PC-3 (cell line): ENCODE measurements at regions not wholly inside any gene's neighbourhood (a gene's known extent, or its start where the extent isn't known, plus 50 kb on each side); places are given as distances from the start of the nearest gene placed in this dataset.

Experiments used
- ATAC-seq: fragments of 200-7000 bp; cut with Tn5 transposase; 2 replicates; pipeline ENCODE4 v1.9.1; 2020; ENCODE audit warnings: mild to moderate bottlenecking, moderate library complexity
- BruUV-seq: library from RNA; stranded (reverse); fragments of 400-500 nt; replicated peaks from 2 replicates; lab custom pipeline; 2021; lab: Mats Ljungman, UMichigan
- CTCF ChIA-PET: fragments of 300-600 bp; sonication (Branson Sonifier 250); formaldehyde crosslinking; loops from one replicate; lab custom pipeline; 2022; ENCODE audit warnings: antibody characterized with exemption; lab: Charles Lee
- POLR2A ChIA-PET: fragments of 300-600 bp; sonication (Branson Sonifier 250); formaldehyde crosslinking; loops from one replicate; lab custom pipeline; 2022; ENCODE audit warnings: antibody characterized with exemption; ENCODE audit not compliant: unreplicated experiment; lab: Charles Lee
- DNase-seq: peaks from one replicate; pipeline ENCODE4 v3.0.0-alpha.2; 2015
- H2AFZ ChIP-seq: fragments of 300-600 bp; sonication (generic); 2 replicates; pipeline ENCODE4 v1.6.0; 2016; ENCODE audit warnings: antibody characterized with exemption, low read length
- H3F3A ChIP-seq: fragments of 300-600 bp; sonication (generic); one replicate; pipeline ENCODE4 v1.6.0; 2017; ENCODE audit warnings: antibody characterized with exemption, low read length, control low read depth, mild to moderate bottlenecking; ENCODE audit not compliant: unreplicated experiment
- H3K27ac ChIP-seq: fragments of 300-600 bp; sonication (generic); 2 replicates; pipeline ENCODE4 v1.5.1; 2016; ENCODE audit warnings: mild to moderate bottlenecking, low read length
- H3K27me3 ChIP-seq: fragments of 300-600 bp; sonication (generic); 2 replicates; pipeline ENCODE4 v1.6.1; 2016; ENCODE audit warnings: low read length, mixed read lengths
- H3K36me3 ChIP-seq: fragments of 300-600 bp; sonication (generic); 2 replicates; pipeline ENCODE4 v1.6.1; 2016; ENCODE audit warnings: low read depth, mixed run types, low read length, mixed read lengths
- H3K4me1 ChIP-seq: fragments of 300-600 bp; sonication (generic); 2 replicates; pipeline ENCODE4 v1.5.1; 2016; ENCODE audit warnings: low read length; ENCODE audit not compliant: insufficient read depth
- H3K4me2 ChIP-seq: fragments of 300-600 bp; sonication (generic); 2 replicates; pipeline ENCODE4 v1.6.0; 2016; ENCODE audit warnings: low read length
- H3K4me3 ChIP-seq: fragments of 300-600 bp; sonication (generic); 2 replicates; pipeline ENCODE4 v1.5.1; 2016; ENCODE audit warnings: mild to moderate bottlenecking, low read length, mixed read lengths
- H3K79me2 ChIP-seq: fragments of 300-600 bp; sonication (generic); 2 replicates; pipeline ENCODE4 v1.6.1; 2017; ENCODE audit warnings: low read length, mixed read lengths
- H3K9ac ChIP-seq: fragments of 300-600 bp; sonication (generic); 2 replicates; pipeline ENCODE4 v1.6.0; 2016; ENCODE audit warnings: mild to moderate bottlenecking, low read length
- H3K9me2 ChIP-seq: fragments of 300-600 bp; sonication (generic); replicated peaks from 2 replicates; pipeline ENCODE4 v1.6.1; 2016; ENCODE audit warnings: mixed run types, low read length, mixed read lengths
- H3K9me3 ChIP-seq: fragments of 300-600 bp; sonication (generic); 2 replicates; pipeline ENCODE4 v1.6.1; 2016; ENCODE audit warnings: low read length, mixed read lengths
- H4K20me1 ChIP-seq: fragments of 300-600 bp; sonication (generic); 2 replicates; pipeline ENCODE4 v1.6.1; 2016; ENCODE audit warnings: low read length, mixed read lengths
- EZH2 ChIP-seq: fragments of 300-600 bp; sonication (generic); IDR thresholded peaks from one replicate; pipeline ENCODE4 v1.6.1; 2017; ENCODE audit warnings: antibody characterized with exemption, mild to moderate bottlenecking, low read length; ENCODE audit not compliant: unreplicated experiment
- EZH2phosphoT487 ChIP-seq: fragments of 300-600 bp; sonication (generic); IDR thresholded peaks from 2 replicates; pipeline ENCODE4 v1.6.1; 2018; ENCODE audit warnings: mild to moderate bottlenecking, antibody characterized with exemption, low read length, borderline replicate concordance
- intact Hi-C: fragments of 100-400 bp; cut with micrococcal nuclease; formaldehyde crosslinking; loops from 2 replicates; pipeline ENCODE4 v1.9.0; 2023
- TF ChIP-seq, protein P1 (sequence below): fragments of 300-600 bp; sonication (generic); conservative IDR thresholded peaks from 2 replicates; pipeline ENCODE4 v1.5.1; 2017; ENCODE audit warnings: antibody characterized with exemption, low read depth, mild to moderate bottlenecking, low read length

DNA sequence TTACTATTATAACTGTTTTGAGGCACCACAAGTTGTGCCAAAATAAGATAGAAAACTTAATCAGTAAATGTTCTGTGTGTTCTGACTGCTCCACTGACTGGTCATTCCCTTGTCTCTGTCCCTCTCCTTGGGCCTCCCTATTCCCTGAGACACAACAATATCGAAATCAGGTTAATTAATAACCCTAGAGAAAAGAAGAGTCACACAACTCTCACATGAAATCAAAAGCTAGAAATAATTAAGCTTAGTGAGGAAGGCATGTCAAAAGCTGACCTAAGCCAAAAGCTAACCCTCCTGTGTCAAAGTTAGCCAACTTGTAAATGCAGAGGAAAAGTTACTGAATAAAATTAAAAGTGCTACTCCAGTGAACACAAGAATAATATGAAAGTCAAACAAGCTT, 53.8 kb upstream of the CCDC196 start:
- H3K9me3 ChIP-seq = peaks cover 2% of the 10 kb centered on the region; the same call in 1 of the 2 replicates
- no peaks in the 10 kb centered on the region for H4K20me1 ChIP-seq
- no peaks in the 10 kb centered on the region for H3K36me3 ChIP-seq
- H3F3A ChIP-seq = no peaks in the 10 kb centered on the region
- no peak overlapping the region for H3K4me2 ChIP-seq
- H3K4me3 ChIP-seq = no peak overlapping the region
- H3K9ac ChIP-seq = no peak overlapping the region
- no peaks in the 10 kb centered on the region for H3K9me2 ChIP-seq
- ATAC-seq (no peak), DNase-seq (no peak)
- H2AFZ ChIP-seq = no peak overlapping the region
- no peaks in the 10 kb centered on the region for H3K79me2 ChIP-seq
- no peak for TF ChIP-seq EZH2
- TF ChIP-seq, protein P1, sequence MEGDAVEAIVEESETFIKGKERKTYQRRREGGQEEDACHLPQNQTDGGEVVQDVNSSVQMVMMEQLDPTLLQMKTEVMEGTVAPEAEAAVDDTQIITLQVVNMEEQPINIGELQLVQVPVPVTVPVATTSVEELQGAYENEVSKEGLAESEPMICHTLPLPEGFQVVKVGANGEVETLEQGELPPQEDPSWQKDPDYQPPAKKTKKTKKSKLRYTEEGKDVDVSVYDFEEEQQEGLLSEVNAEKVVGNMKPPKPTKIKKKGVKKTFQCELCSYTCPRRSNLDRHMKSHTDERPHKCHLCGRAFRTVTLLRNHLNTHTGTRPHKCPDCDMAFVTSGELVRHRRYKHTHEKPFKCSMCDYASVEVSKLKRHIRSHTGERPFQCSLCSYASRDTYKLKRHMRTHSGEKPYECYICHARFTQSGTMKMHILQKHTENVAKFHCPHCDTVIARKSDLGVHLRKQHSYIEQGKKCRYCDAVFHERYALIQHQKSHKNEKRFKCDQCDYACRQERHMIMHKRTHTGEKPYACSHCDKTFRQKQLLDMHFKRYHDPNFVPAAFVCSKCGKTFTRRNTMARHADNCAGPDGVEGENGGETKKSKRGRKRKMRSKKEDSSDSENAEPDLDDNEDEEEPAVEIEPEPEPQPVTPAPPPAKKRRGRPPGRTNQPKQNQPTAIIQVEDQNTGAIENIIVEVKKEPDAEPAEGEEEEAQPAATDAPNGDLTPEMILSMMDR = no peak
- no peak for TF ChIP-seq EZH2phosphoT487
- POLR2A ChIA-PET = no interaction called here
- no TSS peak for BruUV-seq
- CTCF ChIA-PET = no interaction called here
- H3K27ac ChIP-seq = no peak overlapping the region
- intact Hi-C loops = no loop called here
- H3K4me1 ChIP-seq = no peaks in the 10 kb centered on the region
- no peaks in the 10 kb centered on the region for H3K27me3 ChIP-seq

- H3K36me3 ChIP-seq = peaks cover 4% of the 10 kb centered on the region; the same call in 1 of the 2 replicates
- intact Hi-C loops = no loop called here
- BruUV-seq = no TSS peak
- peaks cover 17% of the 10 kb centered on the region; the same call in 1 of the 2 replicates for H3K9me3 ChIP-seq
- POLR2A ChIA-PET = no interaction called here
- no peaks in the 10 kb centered on the region for H3K9me2 ChIP-seq
- no peak overlapping the region for H3K9ac ChIP-seq
- peak; percentile 95 for ATAC-seq
- CTCF ChIA-PET = interaction anchor here (1.1 kb wide), 1 partner anchor 31 kb away, joined by 5 read pairs; no protein-coding TSS in a partner anchor
- no peak overlapping the region for H2AFZ ChIP-seq
- H3K27ac ChIP-seq = no peak overlapping the region
- no peaks in the 10 kb centered on the region for H3K4me1 ChIP-seq
- no peaks in the 10 kb centered on the region for H4K20me1 ChIP-seq
- peak; percentile 32 for DNase-seq
- H3K27me3 ChIP-seq = no peaks in the 10 kb centered on the region
- no peaks in the 10 kb centered on the region for H3K79me2 ChIP-seq
- no peak overlapping the region for H3K4me2 ChIP-seq
- no peak for TF ChIP-seq EZH2phosphoT487
- TF ChIP-seq, protein P1 = no peak
- no peak for TF ChIP-seq EZH2
- no peaks in the 10 kb centered on the region for H3F3A ChIP-seq
- H3K4me3 ChIP-seq = no peak overlapping the region
Measured at GRCh38 chr14:66434464-66434863, 51.7 kb upstream of the CCDC196 start.

DNA sequence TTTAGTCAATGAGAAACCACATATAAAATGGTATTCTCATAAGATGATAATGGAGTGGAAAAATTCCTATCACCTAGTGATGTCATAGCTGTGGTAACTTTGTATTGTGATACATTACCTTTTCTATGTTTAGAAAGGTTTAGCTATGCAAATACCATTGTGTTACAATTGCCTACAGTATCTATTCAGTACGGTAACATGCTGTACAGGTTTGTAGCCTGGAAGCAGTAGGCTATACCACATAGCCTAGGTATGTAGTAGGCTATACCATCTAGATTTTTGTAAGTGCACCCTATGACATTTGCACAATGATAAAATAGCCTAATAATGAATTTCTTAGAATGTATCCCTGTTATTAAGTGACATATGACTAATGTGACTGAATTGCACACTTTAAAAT, 50.5 kb upstream of the CCDC196 start:
- TF ChIP-seq, protein P1 = no peak
- TF ChIP-seq EZH2phosphoT487 (no peak), EZH2 (no peak)
- POLR2A ChIA-PET = no interaction called here
- Histone ChIP-seq H2AFZ (no peak overlapping the region), H3K27me3 (no peaks in the 10 kb centered on the region), H3K27ac (no peak overlapping the region), H3F3A (no peaks in the 10 kb centered on the region), H3K36me3 (peaks cover 4% of the 10 kb centered on the region; the same call in 1 of the 2 replicates), H4K20me1 (no peaks in the 10 kb centered on the region), H3K9me3 (peaks cover 17% of the 10 kb centered on the region; the same call in 1 of the 2 replicates), H3K9me2 (no peaks in the 10 kb centered on the region), H3K9ac (no peak overlapping the region), H3K4me3 (no peak overlapping the region), H3K4me1 (no peaks in the 10 kb centered on the region), H3K4me2 (no peak overlapping the region), H3K79me2 (no peaks in the 10 kb centered on the region)
- BruUV-seq = no TSS peak
- CTCF ChIA-PET = no interaction called here
- DNase-seq (no peak), ATAC-seq (no peak)
- intact Hi-C loops = no loop called here
